DOHH2 (cell line): ENCODE measurements at regions not wholly inside any gene's neighbourhood (a gene's known extent, or its start where the extent isn't known, plus 50 kb on each side); places are given as distances from the start of the nearest gene placed in this dataset.

Experiments
- EZH2phosphoT487 ChIP-seq: fragments of 200-600 bp; sonication (generic); IDR thresholded peaks from 2 replicates; pipeline ENCODE4 v1.6.1; 2017; ENCODE audit warnings: borderline replicate concordance, mild to moderate bottlenecking, antibody characterized with exemption, low read length, moderate library complexity, mixed read lengths
- TF ChIP-seq, protein P1 (sequence below): fragments of 200-600 bp; sonication (generic); IDR thresholded peaks from one replicate; pipeline ENCODE4 v1.5.1; 2014; ENCODE audit warnings: antibody characterized with exemption, mild to moderate bottlenecking, low read depth, low read length; ENCODE audit not compliant: poor library complexity, severe bottlenecking

DNA sequence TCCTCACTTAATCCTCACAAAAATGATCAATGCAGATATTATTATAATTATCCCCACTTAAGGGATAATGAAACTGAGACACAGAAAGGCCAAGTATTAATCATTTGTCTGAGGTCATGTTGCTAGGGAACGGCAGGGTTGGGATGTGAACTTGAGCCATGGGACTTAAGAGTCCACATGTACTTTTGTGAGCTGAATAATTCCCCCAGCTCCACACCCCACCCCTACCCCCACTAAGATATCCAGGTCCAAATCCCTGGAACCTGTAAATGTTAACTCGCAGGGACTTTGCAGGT lies 290.5 kb upstream of the GADL1 start:
- TF ChIP-seq, protein P1, sequence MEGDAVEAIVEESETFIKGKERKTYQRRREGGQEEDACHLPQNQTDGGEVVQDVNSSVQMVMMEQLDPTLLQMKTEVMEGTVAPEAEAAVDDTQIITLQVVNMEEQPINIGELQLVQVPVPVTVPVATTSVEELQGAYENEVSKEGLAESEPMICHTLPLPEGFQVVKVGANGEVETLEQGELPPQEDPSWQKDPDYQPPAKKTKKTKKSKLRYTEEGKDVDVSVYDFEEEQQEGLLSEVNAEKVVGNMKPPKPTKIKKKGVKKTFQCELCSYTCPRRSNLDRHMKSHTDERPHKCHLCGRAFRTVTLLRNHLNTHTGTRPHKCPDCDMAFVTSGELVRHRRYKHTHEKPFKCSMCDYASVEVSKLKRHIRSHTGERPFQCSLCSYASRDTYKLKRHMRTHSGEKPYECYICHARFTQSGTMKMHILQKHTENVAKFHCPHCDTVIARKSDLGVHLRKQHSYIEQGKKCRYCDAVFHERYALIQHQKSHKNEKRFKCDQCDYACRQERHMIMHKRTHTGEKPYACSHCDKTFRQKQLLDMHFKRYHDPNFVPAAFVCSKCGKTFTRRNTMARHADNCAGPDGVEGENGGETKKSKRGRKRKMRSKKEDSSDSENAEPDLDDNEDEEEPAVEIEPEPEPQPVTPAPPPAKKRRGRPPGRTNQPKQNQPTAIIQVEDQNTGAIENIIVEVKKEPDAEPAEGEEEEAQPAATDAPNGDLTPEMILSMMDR, result no peak
- TF ChIP-seq EZH2phosphoT487, result no peak
